ENCODE measurements at regions not wholly inside any gene's neighbourhood (a gene's known extent, or its start where the extent isn't known, plus 50 kb on each side); places are given as distances from the start of the nearest gene placed in this dataset.

GRCh38 chr6:91383207-91383606, 796.3 kb upstream of the MAP3K7 start:
- TF ChIP-seq CTCF (IDR thresholded peaks at IDR 0.05) (no peak), POLR2A (IDR thresholded peaks at IDR 0.05) (no peak)

All from body of pancreas (tissue), 4 donors.